HCT116 (cell line): ENCODE measurements at regions not wholly inside any gene's neighbourhood (a gene's known extent, or its start where the extent isn't known, plus 50 kb on each side); places are given as distances from the start of the nearest gene placed in this dataset.

Source experiments
- ATAC-seq: fragments of 200-7000 bp; cut with Tn5 transposase; 2 replicates; pipeline ENCODE4 v1.9.1; 2020; ENCODE audit warnings: mild to moderate bottlenecking, moderate library complexity
- BruUV-seq: library from RNA; stranded (reverse); fragments of 400-500 nt; replicated peaks from 2 replicates; lab custom pipeline; 2021; lab: Mats Ljungman, UMichigan
- CTCF ChIA-PET: fragments of 300-600 bp; sonication (Branson Sonifier 250); formaldehyde crosslinking; loops from one replicate; lab custom pipeline; 2021; ENCODE audit warnings: antibody characterized with exemption; lab: Charles Lee
- POLR2A ChIA-PET: fragments of 300-600, 350-600 bp; sonication (Branson Sonifier 250); formaldehyde crosslinking; loops from one replicate; lab custom pipeline; 2021; ENCODE audit warnings: antibody characterized with exemption; lab: Charles Lee
- RAD21 ChIA-PET, 2 experiments: fragments of 300-600 bp; sonication (Branson Sonifier 250); formaldehyde crosslinking; loops; one replicate each; lab custom pipeline; 2023; ENCODE audit warnings: low total read pairs in 2 of 2; ENCODE audit not compliant: uncharacterized antibody in 2 of 2, unreplicated experiment in 2 of 2, low non-redundant PET in 1 of 2; lab: Charles Lee
- DNase-seq: peaks from one replicate; pipeline ENCODE4 v3.0.0-alpha.2; 2010; ENCODE audit warnings: low read depth, low spot score
- H2AFZ ChIP-seq: fragments of 200-600 bp; shearing (Covaris generic), sonication (generic); 2 replicates; pipeline ENCODE4 v1.6.1; 2017; ENCODE audit warnings: low read depth, mixed run types, mixed read lengths, antibody characterized with exemption, low read length; ENCODE audit not compliant: poor library complexity, severe bottlenecking
- H3K27ac ChIP-seq: 2 replicates; pipeline ENCODE4 v1.5.1; 2012; ENCODE audit warnings: low read depth, low read length
- H3K27me3 ChIP-seq: fragments of 200-600 bp; sonication (generic); 2 replicates; pipeline ENCODE4 v1.6.1; 2016; ENCODE audit warnings: mixed run types, low read length, mixed read lengths; ENCODE audit not compliant: insufficient read depth
- H3K36me3 ChIP-seq, 2 experiments: fragments of 200-500 bp in 1 of 2; fragments of 200-600 bp in 1 of 2; sonication (Bioruptor generic) in 1 of 2; sonication (generic) in 1 of 2; 2 replicates each; pipeline versions ENCODE4 v1.5.1 to v1.6.1; 2014 to 2016; ENCODE audit warnings: low read length in 2 of 2, inconsistent platforms in 1 of 2, mixed read lengths in 1 of 2, mixed run types in 1 of 2; ENCODE audit not compliant: insufficient read depth in 2 of 2, control insufficient read depth in 1 of 2
- H3K4me1 ChIP-seq, 2 experiments: fragments of 200-600 bp in 1 of 2; sonication (generic) in 1 of 2; 2 replicates each; pipeline versions ENCODE4 v1.5.1 to v1.6.1; 2012 to 2017; ENCODE audit warnings: low read length in 2 of 2, inconsistent platforms in 1 of 2, mild to moderate bottlenecking in 1 of 2, mixed read lengths in 1 of 2, mixed run types in 1 of 2, moderate library complexity in 1 of 2; ENCODE audit not compliant: insufficient read depth in 2 of 2, control insufficient read depth in 1 of 2
- H3K4me2 ChIP-seq: fragments of 200-600 bp; sonication (generic); 2 replicates; pipeline ENCODE4 v1.6.1; 2017; ENCODE audit warnings: mixed run types, low read length, mixed read lengths
- H3K4me3 ChIP-seq, 2 experiments: fragments of 200-600 bp in 1 of 2; sonication (generic) in 1 of 2; replicated peaks in 1 of 2; 2 replicates each; pipeline ENCODE4 v1.5.1; 2011 to 2016; ENCODE audit warnings: low read length in 2 of 2, control low read depth in 1 of 2, low read depth in 1 of 2, mild to moderate bottlenecking in 1 of 2, mixed read lengths in 1 of 2, mixed run types in 1 of 2
- H3K79me2 ChIP-seq: fragments of 200-600 bp; sonication (generic); 2 replicates; pipeline ENCODE4 v1.6.1; 2017; ENCODE audit warnings: mild to moderate bottlenecking, mixed run types, low read length, moderate library complexity, mixed read lengths; ENCODE audit not compliant: insufficient read depth
- H3K9ac ChIP-seq: fragments of 200-600 bp; sonication (generic); 2 replicates; pipeline ENCODE4 v1.6.1; 2016; ENCODE audit warnings: low read length, mixed read lengths
- H3K9me2 ChIP-seq: fragments of 200-600 bp; sonication (generic), shearing (Covaris generic); 2 replicates; pipeline ENCODE4 v1.6.1; 2017; ENCODE audit warnings: mixed run types, mild to moderate bottlenecking, moderate library complexity; ENCODE audit not compliant: insufficient read depth
- H3K9me3 ChIP-seq, 2 experiments: fragments of 200-500 bp in 1 of 2; fragments of 200-600 bp in 1 of 2; sonication (Bioruptor generic) in 1 of 2; sonication (generic) in 1 of 2; 2 replicates each; pipeline ENCODE4 v1.6.1; 2014 to 2017; ENCODE audit warnings: low read length in 2 of 2, mixed read lengths in 2 of 2, inconsistent platforms in 1 of 2, low read depth in 1 of 2, mild to moderate bottlenecking in 1 of 2, mixed run types in 1 of 2, moderate library complexity in 1 of 2; ENCODE audit not compliant: control insufficient read depth in 1 of 2, insufficient read depth in 1 of 2
- H4K20me1 ChIP-seq: fragments of 200-600 bp; sonication (generic), shearing (Covaris generic); 2 replicates; pipeline ENCODE4 v1.6.1; 2017; ENCODE audit warnings: mixed run types, mild to moderate bottlenecking, moderate library complexity; ENCODE audit not compliant: insufficient read depth
- ATF3 ChIP-seq: IDR thresholded peaks from 2 replicates; pipeline ENCODE4 v1.6.1; 2012
- CBX3 ChIP-seq: IDR thresholded peaks from 2 replicates; pipeline ENCODE4 v1.6.1; 2012; ENCODE audit warnings: low read depth
- CEBPB ChIP-seq: IDR thresholded peaks from 2 replicates; pipeline ENCODE4 v1.6.1; 2012; ENCODE audit warnings: low read depth
- CTCF ChIP-seq, 3 experiments: fragments of 200-600 bp in 1 of 3; sonication (generic) in 1 of 3; IDR thresholded peaks in 2 of 3; conservative IDR thresholded peaks in 1 of 3; 2 replicates each; pipeline ENCODE4 v1.5.1; 2012 to 2017; ENCODE audit warnings: low read depth in 2 of 3, low read length in 2 of 3, antibody characterized with exemption in 1 of 3, borderline replicate concordance in 1 of 3, control low read depth in 1 of 3, mild to moderate bottlenecking in 1 of 3, mixed read lengths in 1 of 3, mixed run types in 1 of 3, moderate library complexity in 1 of 3; ENCODE audit not compliant: insufficient read depth in 1 of 3
- ELF1 ChIP-seq: IDR thresholded peaks from 2 replicates; pipeline ENCODE4 v1.6.1; 2012; ENCODE audit warnings: low read depth, borderline replicate concordance
- EZH2 ChIP-seq: fragments of 200-600 bp; sonication (generic); IDR thresholded peaks from 2 replicates; pipeline ENCODE4 v1.6.1; 2017; ENCODE audit warnings: antibody characterized with exemption, mixed run types
- EZH2phosphoT487 ChIP-seq: fragments of 200-600 bp; IDR thresholded peaks from 2 replicates; pipeline ENCODE4 v1.6.1; 2018; ENCODE audit warnings: antibody characterized with exemption, borderline replicate concordance
- FOSL1 ChIP-seq: IDR thresholded peaks from 2 replicates; pipeline ENCODE4 v1.6.1; 2012; ENCODE audit warnings: low read depth
- JUND ChIP-seq: IDR thresholded peaks from 2 replicates; pipeline ENCODE4 v1.6.1; 2012
- MAX ChIP-seq: IDR thresholded peaks from 2 replicates; pipeline ENCODE4 v1.6.1; 2012
- POLR2A ChIP-seq: IDR thresholded peaks from 2 replicates; pipeline ENCODE4 v1.7.0; 2011; ENCODE audit warnings: borderline replicate concordance; ENCODE audit not compliant: insufficient read depth, insufficient read length; ENCODE audit errors: extremely low read depth
- RAD21 ChIP-seq: IDR thresholded peaks from 2 replicates; pipeline ENCODE4 v1.6.1; 2012; ENCODE audit warnings: low read depth, mild to moderate bottlenecking
- REST ChIP-seq: IDR thresholded peaks from 2 replicates; pipeline ENCODE4 v1.6.1; 2012; ENCODE audit warnings: low read depth
- SIN3A ChIP-seq: IDR thresholded peaks from 2 replicates; pipeline ENCODE4 v1.6.1; 2012; ENCODE audit warnings: low read depth
- SP1 ChIP-seq: IDR thresholded peaks from 2 replicates; pipeline ENCODE4 v1.6.1; 2012; ENCODE audit warnings: low read depth
- SRF ChIP-seq: IDR thresholded peaks from 2 replicates; pipeline ENCODE4 v1.6.1; 2012; ENCODE audit warnings: low read depth
- TCF7L2 ChIP-seq: IDR thresholded peaks from 2 replicates; pipeline ENCODE4 v1.7.0; 2011; ENCODE audit warnings: borderline replicate concordance, inconsistent platforms; ENCODE audit not compliant: insufficient read depth, insufficient read length; ENCODE audit errors: extremely low read depth
- YY1 ChIP-seq: IDR thresholded peaks from 2 replicates; pipeline ENCODE4 v1.6.1; 2011; ENCODE audit warnings: low read length, low read depth, moderate library complexity, mild to moderate bottlenecking; ENCODE audit not compliant: insufficient replicate concordance; ENCODE audit errors: extremely low read depth
- ZBTB33 ChIP-seq: IDR thresholded peaks from 2 replicates; pipeline ENCODE4 v1.6.1; 2011; ENCODE audit warnings: mild to moderate bottlenecking, low read length, moderate library complexity; ENCODE audit not compliant: insufficient replicate concordance; ENCODE audit errors: extremely low read depth
- ZNF274 ChIP-seq: fragments of 200-500 bp; sonication (Bioruptor generic); IDR thresholded peaks from 2 replicates; pipeline ENCODE4 v1.6.1; 2014; ENCODE audit warnings: mild to moderate bottlenecking, low read depth, low read length, inconsistent platforms
- intact Hi-C: fragments of 100-400 bp; cut with micrococcal nuclease; formaldehyde crosslinking; loops from 2 replicates; pipeline ENCODE4 v1.10.0; 2022

- DNase-seq (no peak), ATAC-seq (no peak)
- no TSS peak for BruUV-seq
- Histone ChIP-seq H4K20me1 (no peaks in the 10 kb centered on the region), H3K4me2 (no peak overlapping the region), H3K9ac (no peak overlapping the region), H3K9me3 (no peaks in the 10 kb centered on the region), H3K27ac (no peak overlapping the region), H3K27me3 (peaks cover 9% of the 10 kb centered on the region; the same call in 1 of the 2 replicates), H3K4me1 (peaks cover 0 to 5% of the 10 kb centered on the region in 2 experiments; a peak in 1 of 4 replicates), H3K4me3 (no peak overlapping the region), H2AFZ (no peak overlapping the region), H3K9me2 (no peaks in the 10 kb centered on the region), H3K36me3 (no peaks in the 10 kb centered on the region), H3K79me2 (no peaks in the 10 kb centered on the region)
- CTCF ChIA-PET = interaction anchor here (2.0 kb wide), 1 partner anchor 40 kb away, joined by 5 read pairs; no protein-coding TSS in a partner anchor
- intact Hi-C loops = no loop called here
- RAD21 ChIA-PET = no interaction called here
- POLR2A ChIA-PET = no interaction called here
- TF ChIP-seq EZH2 (no peak), SIN3A (no peak), ELF1 (no peak), ZNF274 (no peak), REST (no peak), MAX (no peak), CEBPB (no peak), POLR2A (no peak), CTCF (IDR thresholded peaks at IDR 0.05 in 2 of 3, conservative IDR thresholded peaks at IDR 0.05 in 1 of 3; ENCODE audit: borderline replicate concordance in 1 of 3, insufficient read depth in 1 of 3, low read depth in 2 of 3, low read length in 2 of 3) (no peak), JUND (no peak), FOSL1 (no peak), RAD21 (no peak), CBX3 (no peak), ZBTB33 (no peak), YY1 (no peak), SP1 (no peak), SRF (no peak), ATF3 (no peak), TCF7L2 (no peak), EZH2phosphoT487 (no peak)
These were observed 52.9 kb upstream of the ELAC2 start for GRCh38 chr17:13070732-13071131.
